A673 (cell line): ENCODE measurements at regions not wholly inside any gene's neighbourhood (a gene's known extent, or its start where the extent isn't known, plus 50 kb on each side); places are given as distances from the start of the nearest gene placed in this dataset.

ENCODE experiments used
- EZH2 ChIP-seq: fragments of 200-600 bp; sonication (generic); IDR thresholded peaks from 2 replicates; pipeline ENCODE4 v1.6.1; 2017; ENCODE audit warnings: borderline replicate concordance, low read depth, mild to moderate bottlenecking, mixed read lengths, antibody characterized with exemption, low read length; ENCODE audit not compliant: poor library complexity, severe bottlenecking
- TF ChIP-seq, protein P1 (sequence below): fragments of 300-800, 200-600 bp; sonication (generic); conservative IDR thresholded peaks from 2 replicates; pipeline ENCODE4 v1.5.1; 2017; ENCODE audit warnings: low read depth, mild to moderate bottlenecking, antibody characterized with exemption, low read length, moderate library complexity, mixed read lengths

DNA sequence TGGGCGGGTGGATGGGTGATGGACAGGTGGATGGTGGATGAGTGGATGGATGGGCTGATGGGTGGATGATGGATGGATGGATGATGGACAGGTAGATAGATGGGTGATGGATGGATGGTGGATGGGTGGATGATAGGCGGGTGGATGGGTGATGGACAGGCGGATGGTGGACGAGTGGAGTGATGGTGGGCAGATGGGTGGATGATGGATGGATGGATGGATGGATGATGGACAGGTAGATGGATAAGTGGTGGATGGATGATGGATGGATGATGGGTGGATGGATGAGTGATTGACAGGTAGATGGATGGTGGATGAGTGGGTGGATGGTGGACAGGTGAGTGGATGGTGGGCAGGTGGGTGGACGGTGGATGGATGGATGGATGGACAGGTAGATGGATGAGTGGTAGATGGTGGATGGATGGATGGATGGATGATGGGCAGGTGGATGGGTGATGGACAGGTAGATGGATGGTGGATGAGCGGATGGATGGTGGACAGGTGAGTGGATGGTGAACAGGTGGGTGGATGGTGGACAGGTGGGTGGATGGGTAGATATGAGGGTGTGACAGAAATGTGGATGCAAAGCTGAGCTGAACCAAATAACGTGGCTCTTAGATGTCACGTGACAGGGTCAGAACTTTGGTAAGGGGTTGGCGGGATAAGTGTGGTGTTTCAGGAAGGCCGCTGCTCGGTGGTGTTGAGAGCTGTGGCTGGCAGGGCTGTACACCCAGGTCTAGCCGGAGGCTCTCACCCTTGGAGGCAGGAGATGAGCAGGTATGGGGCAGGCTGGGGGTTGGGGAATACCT, 234.3 kb upstream of the CIBAR2 start:
- no peak for TF ChIP-seq EZH2
- TF ChIP-seq, protein P1, sequence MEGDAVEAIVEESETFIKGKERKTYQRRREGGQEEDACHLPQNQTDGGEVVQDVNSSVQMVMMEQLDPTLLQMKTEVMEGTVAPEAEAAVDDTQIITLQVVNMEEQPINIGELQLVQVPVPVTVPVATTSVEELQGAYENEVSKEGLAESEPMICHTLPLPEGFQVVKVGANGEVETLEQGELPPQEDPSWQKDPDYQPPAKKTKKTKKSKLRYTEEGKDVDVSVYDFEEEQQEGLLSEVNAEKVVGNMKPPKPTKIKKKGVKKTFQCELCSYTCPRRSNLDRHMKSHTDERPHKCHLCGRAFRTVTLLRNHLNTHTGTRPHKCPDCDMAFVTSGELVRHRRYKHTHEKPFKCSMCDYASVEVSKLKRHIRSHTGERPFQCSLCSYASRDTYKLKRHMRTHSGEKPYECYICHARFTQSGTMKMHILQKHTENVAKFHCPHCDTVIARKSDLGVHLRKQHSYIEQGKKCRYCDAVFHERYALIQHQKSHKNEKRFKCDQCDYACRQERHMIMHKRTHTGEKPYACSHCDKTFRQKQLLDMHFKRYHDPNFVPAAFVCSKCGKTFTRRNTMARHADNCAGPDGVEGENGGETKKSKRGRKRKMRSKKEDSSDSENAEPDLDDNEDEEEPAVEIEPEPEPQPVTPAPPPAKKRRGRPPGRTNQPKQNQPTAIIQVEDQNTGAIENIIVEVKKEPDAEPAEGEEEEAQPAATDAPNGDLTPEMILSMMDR, result no peak
